ENCODE measurements at regions not wholly inside any gene's neighbourhood (a gene's known extent, or its start where the extent isn't known, plus 50 kb on each side); places are given as distances from the start of the nearest gene placed in this dataset.

DNA sequence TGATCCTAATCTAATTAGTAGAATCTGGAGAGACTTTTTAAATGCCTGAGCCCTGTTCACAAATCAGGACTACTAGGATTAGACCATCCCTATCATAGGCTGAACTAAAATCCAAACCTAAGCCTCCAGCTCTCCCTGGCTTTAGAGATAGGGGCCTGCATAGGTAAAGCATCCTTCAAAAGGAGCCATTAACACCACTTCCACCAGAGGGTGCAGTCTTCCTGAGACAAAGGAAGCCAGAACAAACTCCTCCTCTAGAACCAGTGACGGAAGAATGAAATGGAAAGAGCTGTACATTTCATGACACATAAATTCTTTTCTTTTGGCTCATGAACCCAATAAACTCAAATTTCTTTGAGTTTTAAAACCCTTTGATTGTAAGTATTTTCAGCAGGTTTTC lies 291.2 kb upstream of the ADGRB3 start:
- TF ChIP-seq, protein P1, sequence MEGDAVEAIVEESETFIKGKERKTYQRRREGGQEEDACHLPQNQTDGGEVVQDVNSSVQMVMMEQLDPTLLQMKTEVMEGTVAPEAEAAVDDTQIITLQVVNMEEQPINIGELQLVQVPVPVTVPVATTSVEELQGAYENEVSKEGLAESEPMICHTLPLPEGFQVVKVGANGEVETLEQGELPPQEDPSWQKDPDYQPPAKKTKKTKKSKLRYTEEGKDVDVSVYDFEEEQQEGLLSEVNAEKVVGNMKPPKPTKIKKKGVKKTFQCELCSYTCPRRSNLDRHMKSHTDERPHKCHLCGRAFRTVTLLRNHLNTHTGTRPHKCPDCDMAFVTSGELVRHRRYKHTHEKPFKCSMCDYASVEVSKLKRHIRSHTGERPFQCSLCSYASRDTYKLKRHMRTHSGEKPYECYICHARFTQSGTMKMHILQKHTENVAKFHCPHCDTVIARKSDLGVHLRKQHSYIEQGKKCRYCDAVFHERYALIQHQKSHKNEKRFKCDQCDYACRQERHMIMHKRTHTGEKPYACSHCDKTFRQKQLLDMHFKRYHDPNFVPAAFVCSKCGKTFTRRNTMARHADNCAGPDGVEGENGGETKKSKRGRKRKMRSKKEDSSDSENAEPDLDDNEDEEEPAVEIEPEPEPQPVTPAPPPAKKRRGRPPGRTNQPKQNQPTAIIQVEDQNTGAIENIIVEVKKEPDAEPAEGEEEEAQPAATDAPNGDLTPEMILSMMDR (IDR thresholded peaks at IDR 0.05), result no peak
- Mint-ChIP-seq H3K4me3 (no peak overlapping the region), H3K4me1 (no peaks in the 10 kb centered on the region), H3K36me3 (no peaks in the 10 kb centered on the region), H3K27ac (no peak overlapping the region), H3K27me3 (ENCODE audit: low read depth in 2 of 2) (no peaks in the 10 kb centered on the region), H3K9me3 (peaks cover 10 to 22% of the 10 kb centered on the region in 2 donors)
- no CpG with 5 or more reads among the region's 1 CpG for WGBS (ENCODE audit: insufficient coverage)
- Histone ChIP-seq H3K27me3 (ENCODE audit: control insufficient read depth, insufficient read depth, low read length) (no peaks in the 10 kb centered on the region), H3K4me3 (ENCODE audit: low read length) (no peak overlapping the region), H3K36me3 (ENCODE audit: control insufficient read depth, insufficient read depth, low read length) (no peaks in the 10 kb centered on the region), H3K27ac (ENCODE audit: low read length) (no peak overlapping the region), H3K4me1 (ENCODE audit: control insufficient read depth, insufficient read depth, low read length) (no peaks in the 10 kb centered on the region), H3K9me3 (ENCODE audit: control insufficient read depth, insufficient read depth, low read length) (no peaks in the 10 kb centered on the region)
- intact Hi-C loops (cut with micrococcal nuclease), result no loop called here
- ATAC-seq (no peak), DNase-seq (no peak)

DNA sequence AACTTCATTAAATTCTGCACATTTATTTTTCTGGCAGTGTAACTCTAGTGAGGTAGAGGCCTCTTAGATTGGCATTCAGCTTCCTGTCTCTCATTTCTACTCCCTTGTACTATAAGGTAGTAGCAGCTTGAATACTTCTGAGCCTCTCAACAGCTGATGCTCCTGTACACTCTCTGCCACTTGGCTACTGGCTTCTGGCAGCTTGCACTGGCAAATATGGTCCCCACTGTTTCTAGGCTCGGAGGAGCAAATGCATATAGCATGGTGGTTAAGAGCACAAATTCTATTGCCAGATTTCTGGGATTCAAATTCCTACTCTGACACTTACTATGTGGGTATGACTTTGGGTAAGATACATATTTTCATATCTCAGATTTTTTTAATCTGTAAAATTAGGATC lies 292.8 kb upstream of the ADGRB3 start:
- peaks cover 4 to 12% of the 10 kb centered on the region in 2 donors for H3K9me3 Mint-ChIP-seq
- no peak for ATAC-seq
- H3K27ac Mint-ChIP-seq, result no peak overlapping the region
- no peaks in the 10 kb centered on the region for H3K27me3 Mint-ChIP-seq (ENCODE audit: low read depth in 2 of 2)
- no peak overlapping the region for H3K4me3 ChIP-seq (ENCODE audit: low read length)
- TF ChIP-seq, protein P1 (IDR thresholded peaks at IDR 0.05), result no peak
- no peaks in the 10 kb centered on the region for H3K36me3 ChIP-seq (ENCODE audit: control insufficient read depth, insufficient read depth, low read length)
- intact Hi-C loops (cut with micrococcal nuclease), result no loop called here
- H3K27ac ChIP-seq (ENCODE audit: low read length), result no peak overlapping the region
- H3K27me3 ChIP-seq (ENCODE audit: control insufficient read depth, insufficient read depth, low read length), result no peaks in the 10 kb centered on the region
- DNase-seq, result no peak
- H3K4me1 ChIP-seq (ENCODE audit: control insufficient read depth, insufficient read depth, low read length), result no peaks in the 10 kb centered on the region
- no CpG with 5 or more reads among the region's 1 CpG for WGBS (ENCODE audit: insufficient coverage)
- H3K36me3 Mint-ChIP-seq, result no peaks in the 10 kb centered on the region
- no peaks in the 10 kb centered on the region for H3K9me3 ChIP-seq (ENCODE audit: control insufficient read depth, insufficient read depth, low read length)
- H3K4me1 Mint-ChIP-seq, result no peaks in the 10 kb centered on the region
- H3K4me3 Mint-ChIP-seq, result no peak overlapping the region

DNA sequence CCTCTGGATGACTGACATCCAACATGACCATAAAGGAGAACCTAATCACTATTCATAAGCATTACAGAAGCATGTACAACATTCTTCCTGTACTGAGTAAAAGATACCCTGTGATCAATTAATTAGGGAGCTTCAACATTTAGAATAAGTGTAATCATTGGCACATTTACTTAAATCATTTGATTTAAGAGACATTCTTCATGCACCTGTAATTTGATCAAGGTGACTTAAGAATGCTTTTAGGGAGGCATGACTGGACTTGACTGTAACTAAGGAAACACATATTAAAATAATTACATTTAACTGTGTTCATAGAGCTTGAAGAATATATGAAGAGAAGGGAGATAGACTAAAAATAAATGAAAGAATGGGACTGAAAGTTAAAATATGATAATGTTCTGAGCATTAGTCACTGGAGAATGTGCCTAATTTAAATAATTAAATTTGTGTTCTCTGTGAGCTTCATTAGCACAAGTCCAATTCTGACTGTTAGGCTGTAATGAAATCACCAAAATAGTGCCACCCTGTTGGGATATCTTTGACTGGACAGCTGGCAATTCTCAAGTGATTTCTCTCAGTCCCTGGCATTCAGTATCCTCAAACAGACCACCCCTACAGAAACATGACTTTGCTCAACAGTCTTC lies 295.5 kb upstream of the ADGRB3 start:
- Mint-ChIP-seq H3K9me3 (peaks cover 9 to 14% of the 10 kb centered on the region in 2 donors), H3K36me3 (no peaks in the 10 kb centered on the region), H3K4me3 (no peak overlapping the region), H3K4me1 (no peaks in the 10 kb centered on the region), H3K27ac (no peak overlapping the region), H3K27me3 (ENCODE audit: low read depth in 2 of 2) (no peaks in the 10 kb centered on the region)
- DNase-seq, result no peak
- no peak for ATAC-seq
- H3K4me3 ChIP-seq (ENCODE audit: low read length), result no peak overlapping the region
- no peak overlapping the region for H3K27ac ChIP-seq (ENCODE audit: low read length)
- intact Hi-C loops (cut with micrococcal nuclease), result no loop called here
- H3K9me3 ChIP-seq (ENCODE audit: control insufficient read depth, insufficient read depth, low read length), result no peaks in the 10 kb centered on the region
- no peaks in the 10 kb centered on the region for H3K36me3 ChIP-seq (ENCODE audit: control insufficient read depth, insufficient read depth, low read length)
- no peaks in the 10 kb centered on the region for H3K4me1 ChIP-seq (ENCODE audit: control insufficient read depth, insufficient read depth, low read length)
- TF ChIP-seq, protein P1 (IDR thresholded peaks at IDR 0.05), result no peak
- no peaks in the 10 kb centered on the region for H3K27me3 ChIP-seq (ENCODE audit: control insufficient read depth, insufficient read depth, low read length)

DNA sequence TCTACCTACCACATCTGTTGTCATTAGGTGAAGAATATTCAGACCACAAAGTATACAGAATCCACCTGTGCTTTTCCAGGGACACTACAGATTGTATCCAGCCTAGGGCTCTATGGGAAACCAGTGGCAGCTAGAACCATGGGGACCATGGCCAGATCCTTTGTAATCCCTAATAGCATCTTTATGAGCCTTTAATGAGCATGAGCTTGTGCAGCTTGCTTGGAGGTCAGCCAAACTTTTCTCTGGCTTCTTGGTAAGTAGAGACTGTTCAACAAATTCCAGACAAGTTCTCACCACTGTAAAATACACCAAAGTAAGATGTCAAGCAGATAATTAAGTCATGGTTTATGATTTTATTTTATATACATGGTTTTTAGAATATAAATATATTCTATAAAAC lies 301.6 kb upstream of the ADGRB3 start:
- intact Hi-C loops (cut with micrococcal nuclease), result no loop called here
- no peaks in the 10 kb centered on the region for H3K4me1 ChIP-seq (ENCODE audit: control insufficient read depth, insufficient read depth, low read length)
- no peaks in the 10 kb centered on the region for H3K4me1 Mint-ChIP-seq
- no peaks in the 10 kb centered on the region for H3K36me3 Mint-ChIP-seq
- no peak overlapping the region for H3K4me3 Mint-ChIP-seq
- peaks cover 9 to 11% of the 10 kb centered on the region in 2 donors for H3K9me3 Mint-ChIP-seq
- no peaks in the 10 kb centered on the region for H3K9me3 ChIP-seq (ENCODE audit: control insufficient read depth, insufficient read depth, low read length)
- no peak for ATAC-seq
- H3K4me3 ChIP-seq (ENCODE audit: low read length), result no peak overlapping the region
- H3K27ac ChIP-seq (ENCODE audit: low read length), result no peak overlapping the region
- DNase-seq, result no peak
- no peaks in the 10 kb centered on the region for H3K27me3 Mint-ChIP-seq (ENCODE audit: low read depth in 2 of 2)
- H3K36me3 ChIP-seq (ENCODE audit: control insufficient read depth, insufficient read depth, low read length), result no peaks in the 10 kb centered on the region
- no peaks in the 10 kb centered on the region for H3K27me3 ChIP-seq (ENCODE audit: control insufficient read depth, insufficient read depth, low read length)
- H3K27ac Mint-ChIP-seq, result no peak overlapping the region
- TF ChIP-seq, protein P1 (IDR thresholded peaks at IDR 0.05), result no peak
